SW 1271 (cell line): ENCODE measurements at regions not wholly inside any gene's neighbourhood (a gene's known extent, or its start where the extent isn't known, plus 50 kb on each side); places are given as distances from the start of the nearest gene placed in this dataset.
"Not testable (repeated sequence)": the region's sequence is repeated elsewhere in the genome, so short reads cannot be mapped to it uniquely, and the experiment has no call there.

Experiments used
- DNase-seq, 2 experiments: peaks; one replicate each; lab custom pipeline; 2025; lab: John Stamatoyannopoulos, UW

- not testable (repeated sequence) for DNase-seq
These were observed 306.2 kb downstream of the PPP4R3C start for GRCh38 chrX:27156921-27157320.

- no peak for DNase-seq
These were observed 326.8 kb downstream of the PPP4R3C start for GRCh38 chrX:27136325-27136724.

GRCh38 chrX:27132862-27133261, 330.3 kb downstream of the PPP4R3C start:
- DNase-seq = no peak

- DNase-seq = not testable (repeated sequence)
These were observed 376.0 kb downstream of the PPP4R3C start for GRCh38 chrX:27087176-27087575.

- no peak for DNase-seq
These were observed 376.9 kb downstream of the PPP4R3C start for GRCh38 chrX:27086237-27086636.

GRCh38 chrX:27085346-27085745, 377.8 kb downstream of the PPP4R3C start:
- DNase-seq = no peak

GRCh38 chrX:27078371-27078770, 384.8 kb downstream of the PPP4R3C start:
- no peak for DNase-seq

- DNase-seq = no peak
These were observed 405.3 kb downstream of the PPP4R3C start for GRCh38 chrX:27057883-27058282.

- no peak for DNase-seq
These were observed 423.8 kb downstream of the PPP4R3C start for GRCh38 chrX:27039332-27039731.

GRCh38 chrX:27008486-27008885, 454.7 kb downstream of the PPP4R3C start:
- DNase-seq = no peak

GRCh38 chrX:26999634-27000033, 463.5 kb downstream of the PPP4R3C start:
- DNase-seq = no peak

GRCh38 chrX:26958261-26958660, 504.9 kb downstream of the PPP4R3C start:
- no peak for DNase-seq

GRCh38 chrX:26954029-26954428, 509.1 kb downstream of the PPP4R3C start:
- DNase-seq = no peak

GRCh38 chrX:26952213-26952612, 510.9 kb downstream of the PPP4R3C start:
- DNase-seq = peak in 1 of 2 experiments; percentile 23

- no peak for DNase-seq
These were observed 535.7 kb downstream of the PPP4R3C start for GRCh38 chrX:26927419-26927818.

GRCh38 chrX:26925088-26925487, 538.1 kb downstream of the PPP4R3C start:
- DNase-seq = no peak

- DNase-seq = peak in 1 of 2 experiments; percentile 1
These were observed 540.9 kb downstream of the PPP4R3C start for GRCh38 chrX:26922278-26922677.

GRCh38 chrX:26918631-26919030, 544.5 kb downstream of the PPP4R3C start:
- peak in 1 of 2 experiments; percentile 24 for DNase-seq

GRCh38 chrX:26916991-26917390, 546.1 kb downstream of the PPP4R3C start:
- no peak for DNase-seq

GRCh38 chrX:26915064-26915463, 548.1 kb downstream of the PPP4R3C start:
- DNase-seq = peak; percentile 1 to 54

GRCh38 chrX:26914232-26914631, 548.9 kb downstream of the PPP4R3C start:
- peak; percentile 1 to 5 for DNase-seq

GRCh38 chrX:26911785-26912184, 551.4 kb downstream of the PPP4R3C start:
- not testable (repeated sequence) for DNase-seq

- DNase-seq = no peak
These were observed 553.4 kb downstream of the PPP4R3C start for GRCh38 chrX:26909728-26910127.

GRCh38 chrX:26908218-26908617, 554.9 kb downstream of the PPP4R3C start:
- DNase-seq = no peak

GRCh38 chrX:26889574-26889973, 573.6 kb downstream of the PPP4R3C start:
- DNase-seq = no peak
